Thyroid gland (tissue), 4 donors: ENCODE measurements at regions not wholly inside any gene's neighbourhood (a gene's known extent, or its start where the extent isn't known, plus 50 kb on each side); places are given as distances from the start of the nearest gene placed in this dataset.

Experiments used
- DNase-seq, 2 donors: peaks; one replicate each; pipeline ENCODE4 v3.0.0-alpha.2; 2019
- H3K27ac ChIP-seq, 3 donors: fragments of 200-600 bp; sonication (generic); 1 replicate in 2 of 3; 2 replicates in 1 of 3; pipeline ENCODE4 v1.5.1; 2016 to 2019; ENCODE audit warnings: mild to moderate bottlenecking in 1 of 3, moderate library complexity in 1 of 3
- H3K27me3 ChIP-seq: fragments of 200-600 bp; sonication (generic); one replicate; pipeline ENCODE4 v1.5.1; 2019
- H3K36me3 ChIP-seq, 2 donors: fragments of 200-600 bp; sonication (generic); one replicate each; pipeline ENCODE4 v1.5.1; 2016 to 2019
- H3K4me1 ChIP-seq, 2 donors: fragments of 200-600 bp; sonication (generic); one replicate each; pipeline ENCODE4 v1.5.1; 2017 to 2019
- H3K4me3 ChIP-seq, 3 donors: fragments of 200-600 bp; sonication (generic); replicated peaks in 1 of 3; 1 replicate in 2 of 3; 2 replicates in 1 of 3; pipeline ENCODE4 v1.5.1; 2016; ENCODE audit warnings: mild to moderate bottlenecking in 1 of 3
- H3K9me3 ChIP-seq: fragments of 200-600 bp; sonication (generic); one replicate; pipeline ENCODE4 v1.5.1; 2017
- POLR2A ChIP-seq, 2 donors: fragments of 450-650 bp; IDR thresholded peaks; one replicate each; pipeline ENCODE4 v1.6.1; 2017; ENCODE audit warnings: antibody characterized with exemption in 2 of 2, mild to moderate bottlenecking in 2 of 2, moderate library complexity in 1 of 2
- WGBS, 2 donors: methylation state at CpG; one replicate each; pipeline ENCODE4 v1.1.5; 2017; 5-methylcytosine and 5-hydroxymethylcytosine counted together
- intact Hi-C: fragments of 100-400 bp; cut with DNase I; formaldehyde crosslinking; loops from one replicate; pipeline ENCODE4 v1.15.1; 2023
- TF ChIP-seq, protein P1 (sequence below), 6 experiments: fragments of 200-600 bp in 3 of 6; fragments of 450-650 bp in 3 of 6; sonication (generic) in 3 of 6; IDR thresholded peaks; one replicate each; pipeline ENCODE4 v1.5.1; 2016 to 2019; ENCODE audit warnings: antibody characterized with exemption in 6 of 6, mild to moderate bottlenecking in 2 of 6, inconsistent platforms in 1 of 6, moderate library complexity in 1 of 6

DNA sequence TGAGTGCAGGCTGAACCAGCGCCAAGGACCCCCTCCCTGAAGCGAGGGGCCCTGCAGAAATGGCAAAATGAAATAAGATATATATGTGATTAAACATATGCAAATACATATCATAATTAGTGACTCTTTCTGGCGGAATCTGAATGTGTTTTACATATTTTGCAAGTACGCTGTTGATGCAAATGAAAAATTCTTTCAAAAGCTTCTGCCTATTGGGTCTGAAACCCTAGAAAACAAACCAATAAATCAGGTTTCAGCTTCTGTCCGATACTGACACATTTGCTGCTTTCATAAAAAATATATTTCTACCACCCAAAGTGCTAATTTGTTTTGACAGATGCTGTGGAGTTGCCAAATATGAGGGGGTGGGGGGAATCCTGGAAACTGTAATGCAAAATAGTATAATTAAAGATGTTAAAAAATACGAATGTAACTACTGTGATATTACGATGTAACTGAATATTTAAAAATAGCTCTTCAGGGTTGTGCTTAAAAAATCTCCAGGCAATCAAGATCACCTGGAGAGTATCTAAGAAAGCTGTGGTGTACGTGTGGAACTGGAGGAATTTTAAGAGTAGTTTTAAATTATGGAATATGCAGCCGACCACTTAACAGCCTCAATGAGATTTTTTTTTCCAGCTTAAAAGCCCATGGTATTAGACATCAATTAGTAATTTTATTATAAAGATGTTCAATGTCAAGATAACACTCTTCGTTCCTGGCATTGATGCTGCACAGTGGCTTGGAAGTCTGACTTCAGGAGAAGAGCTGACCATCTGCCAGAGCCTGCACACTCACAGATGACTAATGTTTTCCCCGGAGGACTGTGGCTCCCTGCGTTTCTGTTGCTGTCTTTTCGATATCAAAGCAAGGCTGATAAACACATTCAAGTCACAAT, 122.2 kb upstream of the RCN1 start:
- no peaks in the 10 kb centered on the region for H3K36me3 ChIP-seq
- TF ChIP-seq POLR2A (IDR thresholded peaks at IDR 0.05), result no peak
- TF ChIP-seq, protein P1, sequence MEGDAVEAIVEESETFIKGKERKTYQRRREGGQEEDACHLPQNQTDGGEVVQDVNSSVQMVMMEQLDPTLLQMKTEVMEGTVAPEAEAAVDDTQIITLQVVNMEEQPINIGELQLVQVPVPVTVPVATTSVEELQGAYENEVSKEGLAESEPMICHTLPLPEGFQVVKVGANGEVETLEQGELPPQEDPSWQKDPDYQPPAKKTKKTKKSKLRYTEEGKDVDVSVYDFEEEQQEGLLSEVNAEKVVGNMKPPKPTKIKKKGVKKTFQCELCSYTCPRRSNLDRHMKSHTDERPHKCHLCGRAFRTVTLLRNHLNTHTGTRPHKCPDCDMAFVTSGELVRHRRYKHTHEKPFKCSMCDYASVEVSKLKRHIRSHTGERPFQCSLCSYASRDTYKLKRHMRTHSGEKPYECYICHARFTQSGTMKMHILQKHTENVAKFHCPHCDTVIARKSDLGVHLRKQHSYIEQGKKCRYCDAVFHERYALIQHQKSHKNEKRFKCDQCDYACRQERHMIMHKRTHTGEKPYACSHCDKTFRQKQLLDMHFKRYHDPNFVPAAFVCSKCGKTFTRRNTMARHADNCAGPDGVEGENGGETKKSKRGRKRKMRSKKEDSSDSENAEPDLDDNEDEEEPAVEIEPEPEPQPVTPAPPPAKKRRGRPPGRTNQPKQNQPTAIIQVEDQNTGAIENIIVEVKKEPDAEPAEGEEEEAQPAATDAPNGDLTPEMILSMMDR (IDR thresholded peaks at IDR 0.05), result no peak
- H3K4me3 ChIP-seq, result no peak overlapping the region
- no peaks in the 10 kb centered on the region for H3K9me3 ChIP-seq
- no peaks in the 10 kb centered on the region for H3K27me3 ChIP-seq
- no peak for DNase-seq
- H3K4me1 ChIP-seq, result no peaks in the 10 kb centered on the region
- WGBS, 2 donors, result 75 to 78% methylated on average over 13 of the region's 13 CpGs
- intact Hi-C loops, result no loop called here
- no peak overlapping the region for H3K27ac ChIP-seq

DNA sequence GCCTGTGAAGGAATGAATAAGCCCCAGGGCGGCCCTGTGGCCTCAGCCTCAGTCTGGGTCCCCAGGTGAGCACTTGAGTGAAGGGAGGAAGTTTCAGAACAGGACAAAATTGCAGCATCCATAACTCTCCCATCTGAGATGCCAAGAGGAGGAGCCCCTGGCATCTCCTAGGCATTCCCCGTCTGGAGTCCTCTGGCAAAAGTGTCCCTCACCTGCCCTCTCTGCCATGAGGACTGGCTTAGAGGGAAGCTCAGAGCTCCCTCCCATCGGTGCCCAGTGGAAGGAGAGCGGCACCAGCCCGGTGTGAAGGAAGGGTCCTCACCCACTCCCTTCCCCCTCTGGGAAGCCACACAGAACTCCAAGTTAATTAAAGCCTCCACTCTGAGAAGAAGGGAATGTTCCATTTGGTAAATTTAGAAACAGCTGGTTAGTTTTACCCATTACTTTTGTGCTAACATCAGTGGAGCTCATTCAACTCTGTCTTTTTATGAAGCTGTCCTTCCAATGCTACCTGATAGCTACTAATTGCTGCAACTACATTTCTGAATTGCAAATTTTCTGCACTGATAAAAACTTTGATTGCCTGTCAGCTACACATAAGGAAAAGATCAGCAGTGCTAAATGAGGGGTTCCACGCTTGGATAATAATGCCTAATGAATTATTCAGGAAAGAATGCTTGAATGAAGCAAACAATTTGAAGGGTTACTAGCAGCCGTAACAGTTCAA, 123.3 kb upstream of the RCN1 start:
- 73 to 77% methylated on average over 7 of the region's 7 CpGs for WGBS, 2 donors
- intact Hi-C loops, result no loop called here
- H3K27me3 ChIP-seq, result no peaks in the 10 kb centered on the region
- H3K36me3 ChIP-seq, result no peaks in the 10 kb centered on the region
- H3K4me1 ChIP-seq, result no peaks in the 10 kb centered on the region
- no peak overlapping the region for H3K27ac ChIP-seq
- DNase-seq, result no peak
- no peaks in the 10 kb centered on the region for H3K9me3 ChIP-seq
- TF ChIP-seq, protein P1 (IDR thresholded peaks at IDR 0.05), result no peak
- no peak for TF ChIP-seq POLR2A (IDR thresholded peaks at IDR 0.05)
- H3K4me3 ChIP-seq, result no peak overlapping the region

DNA sequence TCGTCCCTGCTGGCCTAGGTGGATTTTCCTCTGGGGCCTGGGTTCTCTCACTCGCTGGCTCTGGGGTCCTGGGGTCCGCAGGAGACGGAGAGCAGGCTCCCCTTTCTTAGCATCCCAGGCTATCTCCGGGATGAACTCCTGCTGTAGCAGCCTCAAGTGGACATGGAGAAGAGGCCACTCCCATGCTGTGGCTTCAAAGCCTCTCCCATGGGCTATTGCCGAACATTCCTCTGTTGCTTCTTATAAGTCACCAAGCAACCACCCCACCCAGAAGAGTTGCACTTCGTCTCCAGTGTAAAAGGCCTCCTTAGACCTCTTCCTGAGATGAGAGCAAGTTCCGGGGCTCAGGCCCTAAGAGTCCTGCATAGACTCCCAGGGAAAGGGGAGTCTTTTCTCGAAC, 124.0 kb upstream of the RCN1 start:
- H3K27me3 ChIP-seq, result no peaks in the 10 kb centered on the region
- intact Hi-C loops, result no loop called here
- H3K27ac ChIP-seq, result no peak overlapping the region
- no peaks in the 10 kb centered on the region for H3K4me1 ChIP-seq
- no peak for DNase-seq
- no peaks in the 10 kb centered on the region for H3K36me3 ChIP-seq
- H3K4me3 ChIP-seq, result no peak overlapping the region
- TF ChIP-seq, protein P1 (IDR thresholded peaks at IDR 0.05), result no peak
- no peak for TF ChIP-seq POLR2A (IDR thresholded peaks at IDR 0.05)
- H3K9me3 ChIP-seq, result no peaks in the 10 kb centered on the region
- WGBS, 2 donors, result 67 to 77% methylated on average over 9 of the region's 9 CpGs

DNA sequence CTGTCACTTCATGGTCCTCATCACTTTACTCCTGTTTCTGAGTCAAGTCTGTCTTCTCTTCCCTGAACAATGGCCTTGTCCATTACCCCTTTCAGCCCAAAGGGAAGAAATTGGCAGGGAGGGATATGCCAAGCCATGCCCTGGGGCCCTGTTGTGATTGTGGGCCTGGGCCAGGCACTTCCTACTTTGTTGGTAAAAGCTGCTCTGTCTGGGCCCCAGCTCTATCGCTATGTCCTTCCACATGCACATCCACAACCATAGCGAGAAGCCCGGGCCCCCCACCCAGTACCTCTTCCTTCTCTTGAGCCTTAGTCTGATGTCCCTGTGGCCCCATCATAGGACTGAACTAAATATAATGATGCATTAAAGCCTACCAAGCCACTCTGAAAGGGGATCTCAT, 126.7 kb upstream of the RCN1 start:
- intact Hi-C loops, result no loop called here
- H3K9me3 ChIP-seq, result no peaks in the 10 kb centered on the region
- WGBS, 2 donors, result 59 to 77% methylated on average over 3 of the region's 3 CpGs
- TF ChIP-seq POLR2A (IDR thresholded peaks at IDR 0.05), result no peak
- TF ChIP-seq, protein P1 (IDR thresholded peaks at IDR 0.05), result no peak
- H3K4me1 ChIP-seq, result no peaks in the 10 kb centered on the region
- no peak for DNase-seq
- H3K4me3 ChIP-seq, result no peak overlapping the region
- H3K36me3 ChIP-seq, result no peaks in the 10 kb centered on the region
- H3K27ac ChIP-seq, result no peak overlapping the region
- no peaks in the 10 kb centered on the region for H3K27me3 ChIP-seq

DNA sequence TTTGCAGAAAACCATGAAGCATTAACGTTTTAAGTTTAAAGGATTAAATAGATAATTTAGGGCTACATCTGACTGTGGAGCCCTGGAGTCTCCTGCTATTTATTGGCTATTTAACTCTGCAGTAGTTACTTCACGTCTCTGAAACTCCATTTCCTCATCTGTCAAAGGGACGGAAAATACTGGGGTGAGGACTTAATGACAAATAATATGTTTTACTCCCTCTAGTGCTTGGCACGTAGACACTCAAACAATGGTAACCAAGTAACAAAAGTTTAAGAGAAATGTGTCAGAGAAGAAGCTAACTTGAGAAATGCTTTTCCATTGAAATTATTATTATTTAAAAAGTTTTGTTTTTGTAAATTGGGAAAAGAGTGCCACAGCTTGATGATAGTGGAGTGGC, 130.7 kb upstream of the RCN1 start:
- DNase-seq, result no peak
- Histone ChIP-seq H3K4me1 (no peaks in the 10 kb centered on the region), H3K4me3 (no peak overlapping the region), H3K36me3 (no peaks in the 10 kb centered on the region), H3K27ac (no peak overlapping the region), H3K27me3 (no peaks in the 10 kb centered on the region), H3K9me3 (no peaks in the 10 kb centered on the region)
- 63 to 66% methylated on average over 4 of the region's 4 CpGs for WGBS, 2 donors
- TF ChIP-seq, protein P1 (IDR thresholded peaks at IDR 0.05), result no peak
- no peak for TF ChIP-seq POLR2A (IDR thresholded peaks at IDR 0.05)
- intact Hi-C loops, result no loop called here
